Mesendoderm (in vitro differentiated cells): ENCODE measurements at regions not wholly inside any gene's neighbourhood (a gene's known extent, or its start where the extent isn't known, plus 50 kb on each side); places are given as distances from the start of the nearest gene placed in this dataset.
A peak's percentile ranks its signal among the peaks of the same experiment; 100 is the strongest.

Source experiments
- DNase-seq: peaks from one replicate; pipeline ENCODE4 v3.0.0; 2013
- H2AK5ac ChIP-seq: 2 replicates; pipeline ENCODE4 v1.6.1; 2013; ENCODE audit warnings: low read length, inconsistent platforms
- H2BK120ac ChIP-seq: 2 replicates; pipeline ENCODE4 v1.6.1; 2013; ENCODE audit warnings: low read depth, mild to moderate bottlenecking, low read length, moderate library complexity, mixed read lengths
- H2BK15ac ChIP-seq: replicated peaks from 2 replicates; pipeline ENCODE4 v1.6.1; 2013; ENCODE audit warnings: low read depth, mild to moderate bottlenecking, moderate library complexity
- H2BK5ac ChIP-seq: 2 replicates; pipeline ENCODE4 v1.6.1; 2013; ENCODE audit warnings: low read length, inconsistent platforms
- H3K18ac ChIP-seq: 2 replicates; pipeline ENCODE4 v1.6.1; 2013; ENCODE audit warnings: mild to moderate bottlenecking, low read length, mixed read lengths
- H3K23ac ChIP-seq: one replicate; pipeline ENCODE4 v1.6.1; 2013; ENCODE audit warnings: low read length
- H3K27ac ChIP-seq: 2 replicates; pipeline ENCODE4 v1.5.1; 2013; ENCODE audit warnings: low read depth, mild to moderate bottlenecking, inconsistent platforms, low read length, moderate library complexity
- H3K27me3 ChIP-seq: 2 replicates; pipeline ENCODE4 v1.6.1; 2013; ENCODE audit warnings: low read length, control low read depth, mild to moderate bottlenecking, inconsistent platforms; ENCODE audit not compliant: insufficient read depth, poor library complexity
- H3K36me3 ChIP-seq: 2 replicates; pipeline ENCODE4 v1.6.1; 2013; ENCODE audit warnings: low read length, inconsistent platforms; ENCODE audit not compliant: control insufficient read depth, insufficient read depth
- H3K4ac ChIP-seq: one replicate; pipeline ENCODE4 v1.6.1; 2013; ENCODE audit warnings: low read depth, mild to moderate bottlenecking, low read length, moderate library complexity
- H3K4me1 ChIP-seq: 2 replicates; pipeline ENCODE4 v1.6.1; 2013; ENCODE audit warnings: low read depth, low read length, inconsistent platforms; ENCODE audit not compliant: control insufficient read depth
- H3K4me2 ChIP-seq: 2 replicates; pipeline ENCODE4 v1.6.1; 2013; ENCODE audit warnings: low read length
- H3K4me3 ChIP-seq: 2 replicates; pipeline ENCODE4 v1.5.1; 2013; ENCODE audit warnings: mild to moderate bottlenecking, low read length
- H3K56ac ChIP-seq: one replicate; pipeline ENCODE4 v1.6.1; 2013; ENCODE audit warnings: low read length
- H3K79me1 ChIP-seq: 2 replicates; pipeline ENCODE4 v1.6.1; 2013; ENCODE audit warnings: low read length, inconsistent platforms
- H3K79me2 ChIP-seq: 2 replicates; pipeline ENCODE4 v1.6.1; 2013; ENCODE audit warnings: mild to moderate bottlenecking, low read length; ENCODE audit not compliant: control insufficient read depth, insufficient read depth
- H3K9ac ChIP-seq: 2 replicates; pipeline ENCODE4 v1.6.1; 2013; ENCODE audit warnings: low read length, inconsistent platforms
- H4K5ac ChIP-seq: one replicate; pipeline ENCODE4 v1.6.1; 2013; ENCODE audit warnings: low read length
- H4K8ac ChIP-seq: one replicate; pipeline ENCODE4 v1.6.1; 2013; ENCODE audit warnings: low read depth, mild to moderate bottlenecking, control low read depth, low read length, moderate library complexity
- WGBS: extraction: QIAGEN DNeasy Blood & Tissue Kit; methylation state at CpG from one replicate; pipeline ENCODE4 v1.1.7; 2013; ENCODE audit warnings: low lambda C conversion rate, missing lambda C conversion rate; ENCODE audit not compliant: insufficient coverage; ENCODE audit errors: extremely low coverage; 5-methylcytosine and 5-hydroxymethylcytosine counted together

- H3K56ac ChIP-seq, result no peak overlapping the region
- no peaks in the 10 kb centered on the region for H3K79me1 ChIP-seq
- H3K4me2 ChIP-seq, result no peak overlapping the region
- no peak overlapping the region for H3K27ac ChIP-seq
- H3K4me3 ChIP-seq, result no peak overlapping the region
- H3K79me2 ChIP-seq, result no peaks in the 10 kb centered on the region
- H2BK15ac ChIP-seq, result no peak overlapping the region
- no peak overlapping the region for H3K4ac ChIP-seq
- no peak overlapping the region for H3K23ac ChIP-seq
- no peak overlapping the region for H3K9ac ChIP-seq
- no peak for DNase-seq
- no peak overlapping the region for H3K18ac ChIP-seq
- H2BK5ac ChIP-seq, result no peak overlapping the region
- no peaks in the 10 kb centered on the region for H3K36me3 ChIP-seq
- no peaks in the 10 kb centered on the region for H3K4me1 ChIP-seq
- no CpG with 5 or more reads among the region's 1 CpG for WGBS
- no peak overlapping the region for H4K8ac ChIP-seq
- H2AK5ac ChIP-seq, result no peak overlapping the region
- no peak overlapping the region for H4K5ac ChIP-seq
- no peak overlapping the region for H2BK120ac ChIP-seq
- no peaks in the 10 kb centered on the region for H3K27me3 ChIP-seq
These were observed 115.4 kb downstream of the ADRB2 start for GRCh38 chr5:148941810-148942209.

- peak; percentile 67 for DNase-seq
- no peak overlapping the region for H3K4me3 ChIP-seq
- no peak overlapping the region for H4K5ac ChIP-seq
- no peak overlapping the region for H3K4me2 ChIP-seq
- H3K79me2 ChIP-seq, result no peaks in the 10 kb centered on the region
- WGBS, result no CpG with 5 or more reads among the region's 4 CpGs
- H3K27ac ChIP-seq, result peak overlapping the region; percentile 48
- no peaks in the 10 kb centered on the region for H3K79me1 ChIP-seq
- H3K23ac ChIP-seq, result no peak overlapping the region
- no peak overlapping the region for H2BK15ac ChIP-seq
- H3K36me3 ChIP-seq, result no peaks in the 10 kb centered on the region
- H3K27me3 ChIP-seq, result no peaks in the 10 kb centered on the region
- H3K9ac ChIP-seq, result peak overlapping the region; percentile 38
- peaks cover 11% of the 10 kb centered on the region for H3K4me1 ChIP-seq
- peak overlapping the region; percentile 32 for H3K18ac ChIP-seq
- peak overlapping the region; percentile 49 for H2AK5ac ChIP-seq
- peak overlapping the region; percentile 59 for H3K4ac ChIP-seq
- no peak overlapping the region for H4K8ac ChIP-seq
- peak overlapping the region; percentile 13 for H2BK120ac ChIP-seq
- H2BK5ac ChIP-seq, result peak overlapping the region; percentile 86
- H3K56ac ChIP-seq, result peak overlapping the region; percentile 69
These were observed 112.9 kb downstream of the SH3TC2 start for GRCh38 chr5:148949841-148950470.

DNA sequence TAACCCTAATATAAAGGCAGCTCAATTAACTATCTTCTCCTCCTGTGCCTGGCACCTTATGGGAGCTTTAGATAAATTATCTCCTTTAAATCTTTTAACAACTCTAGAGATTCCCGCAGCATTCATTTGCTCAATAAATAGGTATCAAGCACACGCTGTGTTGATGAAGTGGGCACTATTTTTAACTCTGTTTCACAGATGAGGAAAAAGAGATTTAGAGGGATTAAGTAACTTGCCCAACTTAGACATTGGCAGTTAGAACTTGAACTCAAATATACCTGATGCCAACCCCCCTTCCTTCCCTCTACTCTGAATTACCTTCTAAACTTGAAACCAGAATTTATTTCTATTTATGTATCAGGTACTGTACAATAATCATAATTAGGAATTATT is 112.4 kb downstream of the SH3TC2 start:
- WGBS, result no CpG with 5 or more reads among the region's 2 CpGs
- Histone ChIP-seq H3K79me2 (no peaks in the 10 kb centered on the region), H3K18ac (peak overlapping the region; percentile 32), H2BK15ac (no peak overlapping the region), H3K9ac (no peak overlapping the region), H3K79me1 (no peaks in the 10 kb centered on the region), H2BK120ac (no peak overlapping the region), H4K5ac (no peak overlapping the region), H3K4me2 (no peak overlapping the region), H4K8ac (no peak overlapping the region), H3K27ac (no peak overlapping the region), H3K36me3 (no peaks in the 10 kb centered on the region), H3K27me3 (no peaks in the 10 kb centered on the region), H3K56ac (no peak overlapping the region), H3K4me1 (peaks cover 12% of the 10 kb centered on the region), H2AK5ac (no peak overlapping the region), H3K23ac (no peak overlapping the region), H2BK5ac (no peak overlapping the region), H3K4me3 (no peak overlapping the region), H3K4ac (peak overlapping the region; percentile 59)
- no peak for DNase-seq

GRCh38 chr5:148950892-148951291 is 112.0 kb downstream of the SH3TC2 start:
- Histone ChIP-seq H4K8ac (no peak overlapping the region), H4K5ac (no peak overlapping the region), H3K27ac (no peak overlapping the region), H3K27me3 (no peaks in the 10 kb centered on the region), H3K4me3 (no peak overlapping the region), H3K56ac (no peak overlapping the region), H2BK120ac (no peak overlapping the region), H3K79me1 (no peaks in the 10 kb centered on the region), H3K4me1 (peaks cover 12% of the 10 kb centered on the region), H2BK5ac (no peak overlapping the region), H3K4ac (no peak overlapping the region), H3K79me2 (no peaks in the 10 kb centered on the region), H3K4me2 (no peak overlapping the region), H2AK5ac (no peak overlapping the region), H3K36me3 (no peaks in the 10 kb centered on the region), H3K9ac (no peak overlapping the region), H3K23ac (no peak overlapping the region), H3K18ac (no peak overlapping the region), H2BK15ac (no peak overlapping the region)
- peak; percentile 64 for DNase-seq
- no CpG with 5 or more reads among the region's 1 CpG for WGBS

GRCh38 chr5:148951612-148952011 is 111.2 kb downstream of the SH3TC2 start:
- no CpG with 5 or more reads among the region's 3 CpGs for WGBS
- H3K56ac ChIP-seq, result no peak overlapping the region
- no peak overlapping the region for H3K9ac ChIP-seq
- no peak overlapping the region for H2BK120ac ChIP-seq
- H3K79me2 ChIP-seq, result no peaks in the 10 kb centered on the region
- no peak overlapping the region for H3K4ac ChIP-seq
- no peak for DNase-seq
- no peak overlapping the region for H4K8ac ChIP-seq
- no peak overlapping the region for H2BK5ac ChIP-seq
- no peaks in the 10 kb centered on the region for H3K79me1 ChIP-seq
- H3K18ac ChIP-seq, result no peak overlapping the region
- no peak overlapping the region for H3K27ac ChIP-seq
- peaks cover 12% of the 10 kb centered on the region for H3K4me1 ChIP-seq
- H4K5ac ChIP-seq, result no peak overlapping the region
- no peak overlapping the region for H2AK5ac ChIP-seq
- no peak overlapping the region for H3K4me3 ChIP-seq
- H3K23ac ChIP-seq, result no peak overlapping the region
- H3K4me2 ChIP-seq, result no peak overlapping the region
- no peak overlapping the region for H2BK15ac ChIP-seq
- H3K27me3 ChIP-seq, result no peaks in the 10 kb centered on the region
- no peaks in the 10 kb centered on the region for H3K36me3 ChIP-seq
